Trophoblast cell (in vitro differentiated cells and primary cell): ENCODE measurements at regions not wholly inside any gene's neighbourhood (a gene's known extent, or its start where the extent isn't known, plus 50 kb on each side); places are given as distances from the start of the nearest gene placed in this dataset.

Experiments used
- DNase-seq, 2 donors: peaks; one replicate each; pipeline ENCODE4 v3.0.0-alpha.2; 2016
- H2AFZ ChIP-seq: 2 replicates; pipeline ENCODE4 v1.6.1; 2013; ENCODE audit warnings: low read length, moderate library complexity, mild to moderate bottlenecking; ENCODE audit not compliant: insufficient read depth, poor library complexity
- H2AK5ac ChIP-seq: 2 replicates; pipeline ENCODE4 v1.6.1; 2013; ENCODE audit warnings: mild to moderate bottlenecking, low read length
- H2BK120ac ChIP-seq: 2 replicates; pipeline ENCODE4 v1.6.1; 2013; ENCODE audit warnings: low read length, mild to moderate bottlenecking, moderate library complexity; ENCODE audit not compliant: insufficient read depth, poor library complexity
- H2BK12ac ChIP-seq: 2 replicates; pipeline ENCODE4 v1.6.1; 2013; ENCODE audit warnings: mild to moderate bottlenecking, low read length, moderate library complexity
- H2BK5ac ChIP-seq: 2 replicates; pipeline ENCODE4 v1.6.1; 2013; ENCODE audit warnings: low read length, low read depth, moderate library complexity, mild to moderate bottlenecking; ENCODE audit not compliant: poor library complexity
- H3K14ac ChIP-seq: 2 replicates; pipeline ENCODE4 v1.6.1; 2013; ENCODE audit warnings: mild to moderate bottlenecking, low read length
- H3K18ac ChIP-seq: 2 replicates; pipeline ENCODE4 v1.6.1; 2013; ENCODE audit warnings: mild to moderate bottlenecking, low read length
- H3K23ac ChIP-seq: 2 replicates; pipeline ENCODE4 v1.6.1; 2013; ENCODE audit warnings: low read length
- H3K27ac ChIP-seq: 2 replicates; pipeline ENCODE4 v1.5.1; 2013; ENCODE audit warnings: low read depth, mild to moderate bottlenecking, inconsistent platforms, low read length, moderate library complexity
- H3K27me3 ChIP-seq: 2 replicates; pipeline ENCODE4 v1.6.1; 2013; ENCODE audit warnings: inconsistent platforms, mild to moderate bottlenecking, low read length, moderate library complexity; ENCODE audit not compliant: insufficient read depth
- H3K36me3 ChIP-seq, 2 experiments: 1 replicate in 1 of 2; 2 replicates in 1 of 2; pipeline ENCODE4 v1.6.1; 2013; ENCODE audit warnings: low read length in 2 of 2, mild to moderate bottlenecking in 2 of 2, moderate library complexity in 1 of 2; ENCODE audit not compliant: insufficient read depth in 2 of 2, control insufficient read depth in 1 of 2
- H3K4ac ChIP-seq: 2 replicates; pipeline ENCODE4 v1.6.1; 2013; ENCODE audit warnings: low read depth, mild to moderate bottlenecking, low read length, moderate library complexity
- H3K4me1 ChIP-seq, 2 experiments: 1 replicate in 1 of 2; 2 replicates in 1 of 2; pipeline ENCODE4 v1.6.1; 2013; ENCODE audit warnings: low read length in 2 of 2, mild to moderate bottlenecking in 2 of 2, moderate library complexity in 1 of 2; ENCODE audit not compliant: insufficient read depth in 2 of 2, control insufficient read depth in 1 of 2
- H3K4me2 ChIP-seq: 2 replicates; pipeline ENCODE4 v1.6.1; 2013; ENCODE audit warnings: inconsistent platforms, mild to moderate bottlenecking, low read length, moderate library complexity
- H3K4me3 ChIP-seq: 2 replicates; pipeline ENCODE4 v1.5.1; 2013; ENCODE audit warnings: mild to moderate bottlenecking, low read depth, low read length, inconsistent platforms
- H3K79me1 ChIP-seq: one replicate; pipeline ENCODE4 v1.6.1; 2013; ENCODE audit warnings: low read length
- H3K79me2 ChIP-seq: 2 replicates; pipeline ENCODE4 v1.6.1; 2013; ENCODE audit warnings: low read length, mild to moderate bottlenecking; ENCODE audit not compliant: control insufficient read depth, insufficient read depth, poor library complexity
- H3K9ac ChIP-seq: 2 replicates; pipeline ENCODE4 v1.6.1; 2013; ENCODE audit warnings: mild to moderate bottlenecking, low read length
- H3K9me3 ChIP-seq: 2 replicates; pipeline ENCODE4 v1.6.1; 2013; ENCODE audit warnings: low read depth, mild to moderate bottlenecking, control low read depth, inconsistent platforms, low read length; ENCODE audit not compliant: insufficient read depth
- H4K12ac ChIP-seq: 2 replicates; pipeline ENCODE4 v1.6.1; 2013; ENCODE audit warnings: low read depth, mild to moderate bottlenecking, low read length, moderate library complexity
- H4K8ac ChIP-seq: 2 replicates; pipeline ENCODE4 v1.6.1; 2013; ENCODE audit warnings: low read depth, mild to moderate bottlenecking, low read length, moderate library complexity
- H4K91ac ChIP-seq: one replicate; pipeline ENCODE4 v1.6.1; 2013; ENCODE audit warnings: low read depth, mild to moderate bottlenecking, low read length, moderate library complexity
- WGBS: extraction: QIAGEN DNeasy Blood & Tissue Kit; methylation state at CpG from one replicate; pipeline ENCODE4 v1.1.7; 2013; ENCODE audit warnings: missing lambda C conversion rate; ENCODE audit not compliant: insufficient read length, insufficient coverage; ENCODE audit errors: extremely low coverage; 5-methylcytosine and 5-hydroxymethylcytosine counted together

DNA sequence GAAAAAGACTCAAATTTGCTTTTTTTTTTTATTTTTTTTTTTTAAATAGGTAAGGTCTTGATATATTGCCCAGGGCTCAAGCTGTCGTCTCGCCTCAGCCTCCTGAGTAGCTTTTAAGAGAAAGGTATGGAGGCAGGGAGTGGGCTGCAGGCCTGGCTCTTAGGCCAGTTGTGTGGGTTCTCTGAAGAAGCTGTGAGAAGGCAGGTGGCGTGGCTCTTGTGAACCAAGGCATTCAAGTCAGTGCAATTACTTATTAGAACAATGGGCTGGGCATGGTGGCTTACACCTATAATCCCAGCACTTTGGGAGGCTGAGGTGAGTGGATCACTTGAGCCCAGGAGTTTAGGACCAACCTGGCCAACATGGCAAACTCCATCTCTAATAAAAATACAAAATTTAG is 244.0 kb upstream of the SFRP2 start:
- Histone ChIP-seq H4K12ac (no peak overlapping the region), H3K18ac (no peak overlapping the region), H3K14ac (no peak overlapping the region), H2BK12ac (no peak overlapping the region), H3K27ac (no peak overlapping the region), H2AK5ac (no peak overlapping the region), H3K4me2 (no peak overlapping the region), H2BK120ac (no peak overlapping the region), H3K79me2 (no peaks in the 10 kb centered on the region), H3K36me3 (no peaks in the 10 kb centered on the region), H3K27me3 (no peaks in the 10 kb centered on the region), H2AFZ (no peak overlapping the region), H3K9ac (no peak overlapping the region), H4K91ac (no peak overlapping the region), H3K4ac (no peak overlapping the region), H3K9me3 (no peaks in the 10 kb centered on the region), H4K8ac (no peak overlapping the region), H3K79me1 (no peaks in the 10 kb centered on the region), H3K4me3 (no peak overlapping the region), H2BK5ac (no peak overlapping the region), H3K4me1 (no peaks in the 10 kb centered on the region), H3K23ac (no peak overlapping the region)
- DNase-seq: no peak
- no CpG with 5 or more reads among the region's 3 CpGs for WGBS

DNA sequence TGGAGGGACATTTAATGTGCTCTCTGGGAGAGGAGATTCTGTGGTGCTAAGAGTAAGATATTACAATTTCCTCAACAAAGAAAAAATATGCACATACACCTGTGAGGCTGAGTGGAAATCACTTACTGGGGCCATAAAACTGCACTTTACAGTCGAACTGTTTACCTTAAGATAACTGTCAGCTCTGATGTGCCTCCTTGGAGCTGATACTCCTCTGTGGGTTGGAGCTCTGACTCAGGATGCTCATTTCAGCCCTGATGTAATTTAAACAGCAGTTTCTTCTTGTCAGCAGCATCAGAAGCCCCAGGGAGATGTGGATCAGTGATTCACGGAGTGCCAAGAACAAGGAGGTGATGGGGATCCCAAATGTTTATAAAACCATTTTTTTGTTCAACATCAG is 241.9 kb upstream of the SFRP2 start:
- no peak overlapping the region for H3K23ac ChIP-seq
- H4K91ac ChIP-seq: no peak overlapping the region
- no peak overlapping the region for H2BK5ac ChIP-seq
- H3K9me3 ChIP-seq: no peaks in the 10 kb centered on the region
- no peak overlapping the region for H2BK120ac ChIP-seq
- no peak overlapping the region for H3K4ac ChIP-seq
- no peak overlapping the region for H3K9ac ChIP-seq
- H3K79me1 ChIP-seq: no peaks in the 10 kb centered on the region
- no peak overlapping the region for H2BK12ac ChIP-seq
- no peak overlapping the region for H4K12ac ChIP-seq
- no peaks in the 10 kb centered on the region for H3K79me2 ChIP-seq
- H3K4me3 ChIP-seq: no peak overlapping the region
- H4K8ac ChIP-seq: no peak overlapping the region
- no peak overlapping the region for H2AK5ac ChIP-seq
- no peaks in the 10 kb centered on the region for H3K36me3 ChIP-seq
- H3K4me1 ChIP-seq: no peaks in the 10 kb centered on the region
- no peak overlapping the region for H3K18ac ChIP-seq
- no peak overlapping the region for H3K27ac ChIP-seq
- DNase-seq: no peak
- no peaks in the 10 kb centered on the region for H3K27me3 ChIP-seq
- no peak overlapping the region for H3K4me2 ChIP-seq
- no peak overlapping the region for H2AFZ ChIP-seq
- no CpG with 5 or more reads among the region's 2 CpGs for WGBS
- H3K14ac ChIP-seq: no peak overlapping the region

DNA sequence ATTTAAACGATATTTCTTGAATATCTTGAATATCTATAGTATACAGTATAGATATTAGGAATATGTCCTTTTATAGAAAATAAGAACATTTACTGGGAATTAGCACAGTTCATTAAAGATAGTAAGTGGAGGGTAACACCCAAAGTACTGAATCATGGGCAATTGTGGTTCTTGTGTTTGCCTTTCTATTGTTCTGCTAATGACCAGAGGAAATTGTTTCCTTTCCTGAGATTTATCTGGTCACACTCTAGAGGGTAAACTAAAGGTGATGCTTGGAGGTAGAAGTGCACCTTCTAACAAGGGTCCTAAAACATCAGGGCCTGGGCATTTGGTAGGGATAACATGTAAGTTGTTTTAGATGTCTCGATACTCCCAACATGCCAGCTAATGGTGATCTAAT is 241.3 kb upstream of the SFRP2 start:
- no peak overlapping the region for H3K9ac ChIP-seq
- H3K4me3 ChIP-seq: no peak overlapping the region
- no peaks in the 10 kb centered on the region for H3K27me3 ChIP-seq
- H4K12ac ChIP-seq: no peak overlapping the region
- H2BK5ac ChIP-seq: no peak overlapping the region
- H2AFZ ChIP-seq: no peak overlapping the region
- no peak overlapping the region for H3K14ac ChIP-seq
- no peaks in the 10 kb centered on the region for H3K36me3 ChIP-seq
- no peak overlapping the region for H3K23ac ChIP-seq
- DNase-seq: no peak
- no peak overlapping the region for H4K91ac ChIP-seq
- no peak overlapping the region for H3K18ac ChIP-seq
- no peaks in the 10 kb centered on the region for H3K4me1 ChIP-seq
- no peak overlapping the region for H2AK5ac ChIP-seq
- no peaks in the 10 kb centered on the region for H3K9me3 ChIP-seq
- no peak overlapping the region for H3K27ac ChIP-seq
- H3K4ac ChIP-seq: no peak overlapping the region
- H2BK120ac ChIP-seq: no peak overlapping the region
- WGBS: no CpG with 5 or more reads among the region's 2 CpGs
- H4K8ac ChIP-seq: no peak overlapping the region
- no peak overlapping the region for H3K4me2 ChIP-seq
- no peak overlapping the region for H2BK12ac ChIP-seq
- H3K79me1 ChIP-seq: no peaks in the 10 kb centered on the region
- H3K79me2 ChIP-seq: no peaks in the 10 kb centered on the region

DNA sequence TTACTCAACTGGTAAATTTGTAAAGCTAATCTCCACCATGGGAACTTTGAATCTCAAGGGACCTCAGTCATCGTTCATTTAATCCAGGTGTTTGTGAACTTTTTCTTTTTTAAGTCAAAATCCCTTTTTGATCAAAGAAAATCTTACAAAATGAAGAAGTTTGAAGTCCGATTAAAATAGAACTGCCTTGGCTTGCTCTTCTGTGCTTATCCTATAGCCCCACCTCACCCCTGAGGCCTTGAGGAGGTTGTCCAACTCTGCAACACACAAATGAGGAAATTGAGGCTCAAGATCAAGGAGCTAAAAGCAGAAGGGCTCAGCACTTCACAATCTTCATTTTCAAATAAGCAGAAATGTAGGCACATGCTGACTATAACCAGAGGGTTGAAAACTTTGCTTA is 240.3 kb upstream of the SFRP2 start:
- Histone ChIP-seq H4K12ac (no peak overlapping the region), H2AFZ (no peak overlapping the region), H3K79me1 (no peaks in the 10 kb centered on the region), H3K27me3 (no peaks in the 10 kb centered on the region), H3K4me3 (no peak overlapping the region), H4K91ac (no peak overlapping the region), H3K27ac (no peak overlapping the region), H3K4ac (no peak overlapping the region), H3K9ac (no peak overlapping the region), H3K23ac (no peak overlapping the region), H3K18ac (no peak overlapping the region), H3K9me3 (no peaks in the 10 kb centered on the region), H2BK120ac (no peak overlapping the region), H2BK5ac (no peak overlapping the region), H3K4me2 (no peak overlapping the region), H3K79me2 (no peaks in the 10 kb centered on the region), H2BK12ac (no peak overlapping the region), H3K36me3 (no peaks in the 10 kb centered on the region), H3K4me1 (no peaks in the 10 kb centered on the region), H2AK5ac (no peak overlapping the region), H3K14ac (no peak overlapping the region), H4K8ac (no peak overlapping the region)
- DNase-seq: no peak
- WGBS: no CpG with 5 or more reads among the region's 2 CpGs
